T-cell (primary cell): ENCODE measurements at regions not wholly inside any gene's neighbourhood (a gene's known extent, or its start where the extent isn't known, plus 50 kb on each side); places are given as distances from the start of the nearest gene placed in this dataset.

Source experiments
- ATAC-seq, 4 experiments: fragments of 200-7000 bp in 3 of 4; fragments of 150-1000 bp in 1 of 4; cut with Tn5 transposase; replicated peaks in 1 of 4; 1 replicate in 3 of 4; 2 replicates in 1 of 4; pipeline ENCODE4 v1.10.0; 2021; ENCODE audit warnings: moderate library complexity in 3 of 4, mild to moderate bottlenecking in 2 of 4, moderate number of reproducible peaks in 1 of 4
- CTCF ChIA-PET, 2 donors: fragments of 300-600 bp; sonication (Branson Sonifier 250); formaldehyde crosslinking; loops; one replicate each; lab custom pipeline; 2022; ENCODE audit warnings: antibody characterized with exemption in 2 of 2; lab: Charles Lee
- POLR2A ChIA-PET, 2 donors: fragments of 300-600 bp; sonication (Branson Sonifier 250); formaldehyde crosslinking; loops; one replicate each; lab custom pipeline; 2022; ENCODE audit warnings: antibody characterized with exemption in 2 of 2; lab: Charles Lee
- DNase-seq, 35 experiments: peaks; one replicate each; pipeline versions ENCODE4 v3.0.0 to v3.0.0-alpha.2; 2013 to 2023
- H3K27ac ChIP-seq: one replicate; pipeline ENCODE4 v1.5.1; 2013; ENCODE audit warnings: low read length
- H3K27me3 ChIP-seq, 2 experiments: replicated peaks in 1 of 2; 1 replicate in 1 of 2; 2 replicates in 1 of 2; pipeline versions ENCODE4 v1.6.1 to v1.7.0; 2013; ENCODE audit warnings: low read length in 1 of 2, mixed read lengths in 1 of 2; ENCODE audit not compliant: control insufficient read depth in 2 of 2, insufficient read depth in 2 of 2; ENCODE audit errors: extremely low read depth in 1 of 2
- H3K36me3 ChIP-seq, 2 donors: 1 replicate in 1 of 2; 2 replicates in 1 of 2; pipeline versions ENCODE4 v1.6.1 to v1.7.0; 2013; ENCODE audit warnings: low read length in 1 of 2; ENCODE audit not compliant: control insufficient read depth in 2 of 2, insufficient read depth in 1 of 2; ENCODE audit errors: extremely low read depth in 1 of 2
- H3K4me1 ChIP-seq, 2 experiments: 1 replicate in 1 of 2; 2 replicates in 1 of 2; pipeline versions ENCODE4 v1.6.1 to v1.7.0; 2013; ENCODE audit warnings: low read length in 2 of 2, mixed read lengths in 1 of 2; ENCODE audit not compliant: insufficient read depth in 2 of 2, control insufficient read depth in 1 of 2; ENCODE audit errors: extremely low read depth in 1 of 2
- H3K4me3 ChIP-seq, 2 donors: 1 replicate in 1 of 2; 2 replicates in 1 of 2; pipeline versions ENCODE4 v1.5.1 to v1.7.0; 2013; ENCODE audit warnings: mild to moderate bottlenecking in 2 of 2, low read length in 1 of 2, moderate library complexity in 1 of 2; ENCODE audit not compliant: control insufficient read depth in 1 of 2; ENCODE audit errors: extremely low read depth in 1 of 2
- H3K9me3 ChIP-seq: 2 replicates; pipeline ENCODE4 v1.7.0; 2013
- H3K27ac Mint-ChIP-seq, 2 donors: one replicate each; pipeline ENCODE4 v1.8.0; 2020 to 2021; ENCODE audit warnings: mild to moderate bottlenecking in 2 of 2, mixed read lengths in 2 of 2
- H3K27me3 Mint-ChIP-seq, 2 donors: one replicate each; pipeline ENCODE4 v1.8.0; 2021 to 2022; ENCODE audit warnings: mixed read lengths in 2 of 2
- H3K36me3 Mint-ChIP-seq: one replicate; pipeline ENCODE4 v1.8.0; 2021; ENCODE audit warnings: mixed read lengths
- H3K4me1 Mint-ChIP-seq, 3 donors: one replicate each; pipeline ENCODE4 v1.8.0; 2020 to 2022; ENCODE audit warnings: mixed read lengths in 3 of 3, mild to moderate bottlenecking in 1 of 3
- H3K4me3 Mint-ChIP-seq, 3 donors: one replicate each; pipeline ENCODE4 v1.8.0; 2020 to 2022; ENCODE audit warnings: mild to moderate bottlenecking in 3 of 3, mixed read lengths in 3 of 3, moderate library complexity in 3 of 3
- H3K9me3 Mint-ChIP-seq, 3 donors: one replicate each; pipeline ENCODE4 v1.8.0; 2020 to 2022; ENCODE audit warnings: mixed read lengths in 3 of 3
- WGBS: methylation state at CpG from one replicate; pipeline ENCODE4 v1.1.5; 2013; ENCODE audit warnings: missing lambda C conversion rate; ENCODE audit not compliant: insufficient coverage; 5-methylcytosine and 5-hydroxymethylcytosine counted together

GRCh38 chr20:52263757-52264156, 72.2 kb upstream of the ZFP64 start:
- H3K27me3 Mint-ChIP-seq: peaks cover 18 to 32% of the 10 kb centered on the region in 2 donors
- Histone ChIP-seq H3K36me3 (no peaks in the 10 kb centered on the region), H3K9me3 (no peaks in the 10 kb centered on the region), H3K4me1 (no peaks in the 10 kb centered on the region), H3K27me3 (no peaks in the 10 kb centered on the region), H3K27ac (no peak overlapping the region), H3K4me3 (no peak overlapping the region)
- H3K4me3 Mint-ChIP-seq: no peak overlapping the region
- ChIA-PET POLR2A (no interaction called here), CTCF (no interaction called here)
- no CpG with 5 or more reads among the region's 1 CpG for WGBS
- no peak overlapping the region for H3K27ac Mint-ChIP-seq
- ATAC-seq: no peak
- no peaks in the 10 kb centered on the region for H3K36me3 Mint-ChIP-seq
- no peak for DNase-seq
- H3K9me3 Mint-ChIP-seq: no peaks in the 10 kb centered on the region
- no peaks in the 10 kb centered on the region for H3K4me1 Mint-ChIP-seq

GRCh38 chr20:52261792-52262191, 70.2 kb upstream of the ZFP64 start:
- ATAC-seq: no peak
- H3K4me3 ChIP-seq: no peak overlapping the region
- ChIA-PET CTCF (interaction anchor here in 1 of 2 donors (0.6 kb wide), 1 partner anchor 1678 kb away, joined by 5 read pairs; no protein-coding TSS in a partner anchor), POLR2A (no interaction called here)
- H3K4me1 ChIP-seq: no peaks in the 10 kb centered on the region
- Mint-ChIP-seq H3K4me3 (no peak overlapping the region), H3K4me1 (no peaks in the 10 kb centered on the region), H3K27me3 (peaks cover 19 to 28% of the 10 kb centered on the region in 2 donors), H3K9me3 (peaks cover 0 to 3% (median 0%) of the 10 kb centered on the region in 3 donors), H3K36me3 (no peaks in the 10 kb centered on the region), H3K27ac (no peak overlapping the region)
- DNase-seq: no peak
- H3K9me3 ChIP-seq: no peaks in the 10 kb centered on the region
- no peaks in the 10 kb centered on the region for H3K36me3 ChIP-seq
- peaks cover 0 to 4% of the 10 kb centered on the region in 2 experiments for H3K27me3 ChIP-seq
- no peak overlapping the region for H3K27ac ChIP-seq

GRCh38 chr20:52259295-52259694, 67.7 kb upstream of the ZFP64 start:
- Histone ChIP-seq H3K27ac (no peak overlapping the region), H3K27me3 (peaks cover 0 to 6% of the 10 kb centered on the region in 2 experiments), H3K36me3 (no peaks in the 10 kb centered on the region), H3K4me1 (no peaks in the 10 kb centered on the region), H3K4me3 (no peak overlapping the region), H3K9me3 (no peaks in the 10 kb centered on the region)
- CTCF ChIA-PET: no interaction called here
- no CpG with 5 or more reads among the region's 2 CpGs for WGBS
- no peak overlapping the region for H3K4me3 Mint-ChIP-seq
- peaks cover 10 to 27% of the 10 kb centered on the region in 2 donors for H3K27me3 Mint-ChIP-seq
- ATAC-seq (no peak), DNase-seq (no peak)
- no peaks in the 10 kb centered on the region for H3K4me1 Mint-ChIP-seq
- no peak overlapping the region for H3K27ac Mint-ChIP-seq
- H3K36me3 Mint-ChIP-seq: no peaks in the 10 kb centered on the region
- H3K9me3 Mint-ChIP-seq: peaks cover 0 to 5% (median 0%) of the 10 kb centered on the region in 3 donors
- POLR2A ChIA-PET: interaction anchor here in 1 of 2 donors (0.9 kb wide), 1 partner anchor 651 kb away, joined by 3 read pairs; no protein-coding TSS in a partner anchor

- H3K4me1 ChIP-seq: no peaks in the 10 kb centered on the region
- H3K4me3 ChIP-seq: no peak overlapping the region
- WGBS: 88% methylated on average over 5 of the region's 7 CpGs
- ChIA-PET POLR2A (no interaction called here), CTCF (no interaction called here)
- H3K27me3 ChIP-seq: peaks cover 0 to 14% of the 10 kb centered on the region in 2 experiments
- Mint-ChIP-seq H3K27ac (no peak overlapping the region), H3K27me3 (peaks cover 8 to 14% of the 10 kb centered on the region in 2 donors), H3K36me3 (no peaks in the 10 kb centered on the region), H3K4me1 (no peaks in the 10 kb centered on the region), H3K4me3 (no peak overlapping the region), H3K9me3 (peaks cover 0 to 9% (median 0%) of the 10 kb centered on the region in 3 donors)
- H3K36me3 ChIP-seq: no peaks in the 10 kb centered on the region
- no peaks in the 10 kb centered on the region for H3K9me3 ChIP-seq
- no peak overlapping the region for H3K27ac ChIP-seq
- DNase-seq: no peak
- ATAC-seq: no peak
Observed at GRCh38 chr20:52256454-52256853, 64.9 kb upstream of the ZFP64 start.

GRCh38 chr20:52252664-52253063, 61.1 kb upstream of the ZFP64 start:
- Mint-ChIP-seq H3K27me3 (peaks cover 6 to 8% of the 10 kb centered on the region in 2 donors), H3K4me1 (no peaks in the 10 kb centered on the region), H3K4me3 (no peak overlapping the region), H3K9me3 (peaks cover 0 to 6% (median 0%) of the 10 kb centered on the region in 3 donors), H3K27ac (no peak overlapping the region), H3K36me3 (no peaks in the 10 kb centered on the region)
- no peak for ATAC-seq
- H3K27ac ChIP-seq: no peak overlapping the region
- peaks cover 2 to 11% of the 10 kb centered on the region in 2 experiments for H3K27me3 ChIP-seq
- ChIA-PET POLR2A (no interaction called here), CTCF (no interaction called here)
- no peak for DNase-seq
- WGBS: 100% methylated on average over 1 of the region's 5 CpGs
- H3K4me1 ChIP-seq: no peaks in the 10 kb centered on the region
- H3K36me3 ChIP-seq: no peaks in the 10 kb centered on the region
- H3K9me3 ChIP-seq: no peaks in the 10 kb centered on the region
- no peak overlapping the region for H3K4me3 ChIP-seq

GRCh38 chr20:52251827-52252226, 60.2 kb upstream of the ZFP64 start:
- 100% methylated on average over 1 of the region's 2 CpGs for WGBS
- Histone ChIP-seq H3K9me3 (no peaks in the 10 kb centered on the region), H3K4me1 (no peaks in the 10 kb centered on the region), H3K27ac (no peak overlapping the region), H3K36me3 (no peaks in the 10 kb centered on the region), H3K27me3 (peaks cover 2 to 14% of the 10 kb centered on the region in 2 experiments), H3K4me3 (no peak overlapping the region)
- peaks cover 0 to 6% (median 0%) of the 10 kb centered on the region in 3 donors for H3K9me3 Mint-ChIP-seq
- H3K4me3 Mint-ChIP-seq: no peak overlapping the region
- H3K36me3 Mint-ChIP-seq: no peaks in the 10 kb centered on the region
- H3K27ac Mint-ChIP-seq: no peak overlapping the region
- DNase-seq (no peak), ATAC-seq (no peak)
- ChIA-PET POLR2A (no interaction called here), CTCF (interaction anchor here in 1 of 2 donors (0.6 kb wide), 1 partner anchor 996 kb away, joined by 4 read pairs; no protein-coding TSS in a partner anchor)
- H3K4me1 Mint-ChIP-seq: no peaks in the 10 kb centered on the region
- peaks cover 4 to 8% of the 10 kb centered on the region in 2 donors for H3K27me3 Mint-ChIP-seq
